MM.1S (cell line): ENCODE measurements at regions not wholly inside any gene's neighbourhood (a gene's known extent, or its start where the extent isn't known, plus 50 kb on each side); places are given as distances from the start of the nearest gene placed in this dataset.
"Not testable (repeated sequence)": the region's sequence is repeated elsewhere in the genome, so short reads cannot be mapped to it uniquely, and the experiment has no call there.

Experiments
- DNase-seq: peaks from one replicate; pipeline ENCODE4 v3.0.0-alpha.2; 2015
- H2AFZ ChIP-seq: fragments of 300-600 bp; sonication (generic); 2 replicates; pipeline ENCODE4 v1.6.0; 2016; ENCODE audit warnings: antibody characterized with exemption, low read length
- H3F3A ChIP-seq: fragments of 300-600 bp; sonication (generic); 2 replicates; pipeline ENCODE4 v1.6.1; 2016; ENCODE audit warnings: mild to moderate bottlenecking, antibody characterized with exemption, low read length, moderate library complexity, mixed read lengths; ENCODE audit not compliant: insufficient read depth
- H3K27ac ChIP-seq: fragments of 300-600 bp; sonication (generic); 2 replicates; pipeline ENCODE4 v1.5.1; 2016; ENCODE audit warnings: mild to moderate bottlenecking, low read length
- H3K27me3 ChIP-seq: fragments of 300-600 bp; sonication (generic); replicated peaks from 2 replicates; pipeline ENCODE4 v1.6.0; 2016; ENCODE audit warnings: low read length; ENCODE audit not compliant: insufficient read depth
- H3K36me3 ChIP-seq: fragments of 300-600 bp; sonication (generic); replicated peaks from 2 replicates; pipeline ENCODE4 v1.6.1; 2016; ENCODE audit warnings: mild to moderate bottlenecking, low read length, mixed read lengths; ENCODE audit not compliant: insufficient read depth
- H3K4me1 ChIP-seq: fragments of 300-600 bp; sonication (generic); 2 replicates; pipeline ENCODE4 v1.6.1; 2016; ENCODE audit warnings: low read length, mixed read lengths
- H3K4me2 ChIP-seq: fragments of 300-600 bp; sonication (generic); 2 replicates; pipeline ENCODE4 v1.6.0; 2016; ENCODE audit warnings: low read depth, low read length
- H3K4me3 ChIP-seq: fragments of 300-600 bp; sonication (generic); 2 replicates; pipeline ENCODE4 v1.5.1; 2016; ENCODE audit warnings: low read length, mixed read lengths
- H3K79me2 ChIP-seq: fragments of 300-600 bp; sonication (generic); 2 replicates; pipeline ENCODE4 v1.6.1; 2016; ENCODE audit warnings: mixed run types, low read length, mixed read lengths
- H3K9ac ChIP-seq: fragments of 300-600 bp; sonication (generic); 2 replicates; pipeline ENCODE4 v1.6.1; 2016; ENCODE audit warnings: low read length, mixed read lengths
- H3K9me2 ChIP-seq: fragments of 300-600 bp; sonication (generic); replicated peaks from 2 replicates; pipeline ENCODE4 v1.6.1; 2016; ENCODE audit warnings: mild to moderate bottlenecking, low read length, mixed read lengths; ENCODE audit not compliant: insufficient read depth
- H3K9me3 ChIP-seq: fragments of 300-600 bp; sonication (generic); replicated peaks from 2 replicates; pipeline ENCODE4 v1.6.1; 2016; ENCODE audit warnings: mild to moderate bottlenecking, low read length, mixed read lengths; ENCODE audit not compliant: insufficient read depth
- H4K20me1 ChIP-seq: fragments of 300-600 bp; sonication (generic); 2 replicates; pipeline ENCODE4 v1.6.1; 2016; ENCODE audit warnings: mild to moderate bottlenecking, low read length, moderate library complexity, mixed read lengths; ENCODE audit not compliant: insufficient read depth
- EZH2 ChIP-seq: fragments of 300-600 bp; sonication (generic); optimal IDR thresholded peaks from 2 replicates; pipeline ENCODE3; 2017; ENCODE audit warnings: low read depth, mild to moderate bottlenecking, antibody characterized with exemption, low read length, mixed read lengths
- EZH2phosphoT487 ChIP-seq: fragments of 300-600 bp; sonication (generic); IDR thresholded peaks from 2 replicates; pipeline ENCODE4 v1.6.1; 2018; ENCODE audit warnings: antibody characterized with exemption, low read length
- TF ChIP-seq, protein P1 (sequence below): fragments of 300-600 bp; sonication (generic); IDR thresholded peaks from 2 replicates; pipeline ENCODE4 v1.5.1; 2016; ENCODE audit warnings: antibody characterized with exemption, low read length, mixed read lengths

DNA sequence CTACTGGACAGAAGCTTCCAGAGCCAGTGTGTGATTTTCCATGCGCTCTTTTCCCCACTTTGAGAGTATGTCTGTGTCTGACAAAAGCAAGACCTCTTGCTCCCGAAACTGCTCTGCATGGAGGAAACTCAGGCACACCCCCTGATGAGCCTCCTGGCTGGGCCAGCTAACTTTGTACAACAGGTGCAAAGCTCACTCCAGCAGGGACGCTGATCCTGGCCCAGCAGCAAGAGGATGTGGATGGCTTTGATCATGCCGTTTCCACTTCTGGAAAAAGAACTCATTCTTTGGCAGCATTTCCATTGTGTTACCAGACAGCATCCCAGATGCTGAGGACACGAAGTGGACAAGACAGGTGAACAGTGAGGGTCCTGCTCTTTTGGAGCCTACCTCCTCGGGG is 103.1 kb downstream of the TLR5 start:
- H3K4me2 ChIP-seq, result no peak overlapping the region
- no peak overlapping the region for H2AFZ ChIP-seq
- DNase-seq, result no peak
- no peaks in the 10 kb centered on the region for H3K9me2 ChIP-seq
- no peaks in the 10 kb centered on the region for H3K9me3 ChIP-seq
- TF ChIP-seq EZH2 (no peak), EZH2phosphoT487 (no peak)
- TF ChIP-seq, protein P1, sequence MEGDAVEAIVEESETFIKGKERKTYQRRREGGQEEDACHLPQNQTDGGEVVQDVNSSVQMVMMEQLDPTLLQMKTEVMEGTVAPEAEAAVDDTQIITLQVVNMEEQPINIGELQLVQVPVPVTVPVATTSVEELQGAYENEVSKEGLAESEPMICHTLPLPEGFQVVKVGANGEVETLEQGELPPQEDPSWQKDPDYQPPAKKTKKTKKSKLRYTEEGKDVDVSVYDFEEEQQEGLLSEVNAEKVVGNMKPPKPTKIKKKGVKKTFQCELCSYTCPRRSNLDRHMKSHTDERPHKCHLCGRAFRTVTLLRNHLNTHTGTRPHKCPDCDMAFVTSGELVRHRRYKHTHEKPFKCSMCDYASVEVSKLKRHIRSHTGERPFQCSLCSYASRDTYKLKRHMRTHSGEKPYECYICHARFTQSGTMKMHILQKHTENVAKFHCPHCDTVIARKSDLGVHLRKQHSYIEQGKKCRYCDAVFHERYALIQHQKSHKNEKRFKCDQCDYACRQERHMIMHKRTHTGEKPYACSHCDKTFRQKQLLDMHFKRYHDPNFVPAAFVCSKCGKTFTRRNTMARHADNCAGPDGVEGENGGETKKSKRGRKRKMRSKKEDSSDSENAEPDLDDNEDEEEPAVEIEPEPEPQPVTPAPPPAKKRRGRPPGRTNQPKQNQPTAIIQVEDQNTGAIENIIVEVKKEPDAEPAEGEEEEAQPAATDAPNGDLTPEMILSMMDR, result no peak
- H3K9ac ChIP-seq, result no peak overlapping the region
- no peaks in the 10 kb centered on the region for H3K4me1 ChIP-seq
- H3K27ac ChIP-seq, result no peak overlapping the region
- H3K36me3 ChIP-seq, result no peaks in the 10 kb centered on the region
- no peaks in the 10 kb centered on the region for H4K20me1 ChIP-seq
- no peaks in the 10 kb centered on the region for H3K27me3 ChIP-seq
- no peaks in the 10 kb centered on the region for H3K79me2 ChIP-seq
- no peak overlapping the region for H3K4me3 ChIP-seq
- H3F3A ChIP-seq, result no peaks in the 10 kb centered on the region

DNA sequence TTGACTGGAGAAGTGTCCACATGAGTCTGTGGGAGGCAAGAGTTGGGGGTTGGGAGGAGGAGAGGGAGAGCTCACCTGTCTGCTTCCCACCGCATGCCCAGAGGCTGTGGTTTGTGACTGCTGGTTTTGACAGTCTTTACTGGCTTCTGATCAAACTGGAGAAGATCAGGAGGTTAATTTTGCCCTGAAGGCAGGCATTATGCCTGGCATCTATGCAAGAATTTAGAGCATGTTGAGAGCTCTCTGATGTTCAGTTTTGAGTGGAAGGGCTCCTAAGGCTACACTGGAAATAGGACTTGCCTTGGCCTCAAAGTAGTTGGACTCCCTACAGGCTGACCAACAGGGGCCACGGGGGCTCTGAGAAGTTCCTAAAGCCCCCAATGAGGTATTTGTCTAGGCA is 101.6 kb downstream of the TLR5 start:
- Histone ChIP-seq H3K9me2 (no peaks in the 10 kb centered on the region), H3K27me3 (no peaks in the 10 kb centered on the region), H2AFZ (no peak overlapping the region), H4K20me1 (no peaks in the 10 kb centered on the region), H3K9ac (no peak overlapping the region), H3K79me2 (no peaks in the 10 kb centered on the region), H3K36me3 (no peaks in the 10 kb centered on the region), H3K4me2 (no peak overlapping the region), H3K4me3 (no peak overlapping the region), H3K4me1 (no peaks in the 10 kb centered on the region), H3K9me3 (no peaks in the 10 kb centered on the region), H3K27ac (no peak overlapping the region), H3F3A (no peaks in the 10 kb centered on the region)
- no peak for DNase-seq
- TF ChIP-seq EZH2phosphoT487 (no peak), EZH2 (no peak)

DNA sequence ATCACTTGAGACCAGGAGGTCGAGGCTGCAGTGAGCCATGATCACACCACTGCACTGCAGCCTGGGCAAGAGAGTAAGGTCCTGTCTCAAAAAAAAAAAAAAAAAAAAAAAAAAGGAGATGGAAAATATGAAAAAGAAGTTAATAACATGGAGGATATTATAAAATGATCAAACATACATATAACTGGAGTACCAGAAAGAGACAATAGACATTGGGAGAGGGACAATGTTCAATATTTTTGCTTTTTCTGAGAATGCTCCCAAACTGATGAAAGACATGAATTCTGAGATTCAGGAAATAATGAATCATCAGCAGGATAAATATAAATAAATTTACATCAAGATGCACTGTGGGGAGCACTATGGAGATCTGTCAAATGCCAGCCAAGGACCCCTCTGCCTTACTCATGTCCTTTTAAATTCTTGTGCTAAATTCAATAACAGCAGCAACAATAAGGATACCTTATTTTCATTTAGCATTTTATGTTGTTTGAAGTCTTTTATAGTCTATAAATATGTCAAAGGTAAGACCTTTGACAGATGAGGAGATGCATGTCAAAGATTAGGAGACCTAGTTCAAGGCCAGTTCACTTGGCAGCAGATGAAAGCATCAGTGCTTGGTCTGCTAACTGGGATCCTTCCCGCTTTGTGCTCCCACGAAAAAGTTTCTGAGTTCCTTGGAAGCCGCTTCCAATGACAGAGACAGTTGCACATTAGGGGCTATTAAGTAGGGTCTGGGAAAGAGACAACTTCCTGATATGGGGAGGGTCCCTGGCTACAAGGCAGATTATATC is 97.7 kb downstream of the TLR5 start:
- H3K4me2 ChIP-seq, result no peak overlapping the region
- TF ChIP-seq, protein P1, result no peak
- TF ChIP-seq EZH2phosphoT487 (no peak), EZH2 (no peak)
- no peak overlapping the region for H3K27ac ChIP-seq
- H2AFZ ChIP-seq, result no peak overlapping the region
- H3K9ac ChIP-seq, result no peak overlapping the region
- no peaks in the 10 kb centered on the region for H3K36me3 ChIP-seq
- no peaks in the 10 kb centered on the region for H3K9me2 ChIP-seq
- no peak for DNase-seq
- no peaks in the 10 kb centered on the region for H3K9me3 ChIP-seq
- no peaks in the 10 kb centered on the region for H3K79me2 ChIP-seq
- no peak overlapping the region for H3K4me3 ChIP-seq
- H3K4me1 ChIP-seq, result no peaks in the 10 kb centered on the region
- no peaks in the 10 kb centered on the region for H3F3A ChIP-seq
- H3K27me3 ChIP-seq, result no peaks in the 10 kb centered on the region
- no peaks in the 10 kb centered on the region for H4K20me1 ChIP-seq

DNA sequence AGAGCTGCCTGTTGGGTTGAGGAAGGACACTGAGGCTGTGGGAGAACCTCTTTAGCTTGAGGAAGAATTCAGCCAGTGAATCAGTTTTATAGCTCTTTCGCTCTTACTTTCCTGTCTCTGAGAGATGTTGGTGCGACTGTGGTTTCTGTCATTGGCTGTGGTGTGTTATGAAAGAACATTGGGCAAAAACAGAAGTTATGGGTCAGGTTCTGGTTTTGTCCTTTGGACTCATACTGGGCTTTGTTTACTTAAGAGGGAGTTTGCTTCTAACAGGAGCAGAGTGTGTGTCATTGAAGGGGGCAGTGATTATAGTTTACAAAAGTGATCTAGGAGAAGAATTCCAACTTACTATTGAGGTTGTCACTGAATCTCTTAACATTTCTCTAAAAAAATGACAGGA is 97.0 kb downstream of the TLR5 start:
- Histone ChIP-seq H3K36me3 (no peaks in the 10 kb centered on the region), H3F3A (no peaks in the 10 kb centered on the region), H3K4me2 (no peak overlapping the region), H2AFZ (no peak overlapping the region), H3K4me1 (no peaks in the 10 kb centered on the region), H3K9ac (no peak overlapping the region), H3K4me3 (no peak overlapping the region), H3K27ac (no peak overlapping the region), H3K9me2 (no peaks in the 10 kb centered on the region), H3K27me3 (no peaks in the 10 kb centered on the region), H4K20me1 (no peaks in the 10 kb centered on the region), H3K9me3 (no peaks in the 10 kb centered on the region), H3K79me2 (no peaks in the 10 kb centered on the region)
- no peak for DNase-seq
- TF ChIP-seq, protein P1, result no peak
- TF ChIP-seq EZH2, result no peak
- TF ChIP-seq EZH2phosphoT487, result no peak

DNA sequence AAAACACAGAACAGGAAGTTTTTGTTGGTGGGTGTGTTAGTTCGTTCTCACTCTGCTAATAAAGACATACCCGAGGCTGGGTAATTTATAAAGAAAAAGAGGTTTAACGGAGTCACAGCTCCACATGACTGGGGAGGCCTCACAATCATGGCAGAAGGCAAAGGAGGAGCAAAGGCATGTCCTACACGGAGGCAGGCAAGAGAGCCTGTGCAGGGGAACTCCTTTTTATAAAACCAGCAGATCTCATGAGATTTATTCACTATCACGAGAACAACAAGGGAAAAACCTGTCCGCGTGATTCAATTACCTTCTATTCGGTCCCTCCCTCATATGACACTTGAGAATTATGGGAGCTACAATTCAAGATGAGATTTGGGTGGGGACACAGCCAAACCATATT is 96.6 kb downstream of the TLR5 start:
- not testable (repeated sequence) for H4K20me1 ChIP-seq, H3K27ac ChIP-seq, H3K9ac ChIP-seq, H3F3A ChIP-seq, H3K27me3 ChIP-seq, H3K9me3 ChIP-seq, H3K4me2 ChIP-seq, H3K36me3 ChIP-seq, DNase-seq, H3K79me2 ChIP-seq, H3K4me3 ChIP-seq, H2AFZ ChIP-seq, H3K9me2 ChIP-seq, H3K4me1 ChIP-seq
